Right renal pelvis (tissue), 4 donors: ENCODE measurements at regions not wholly inside any gene's neighbourhood (a gene's known extent, or its start where the extent isn't known, plus 50 kb on each side); places are given as distances from the start of the nearest gene placed in this dataset.

Source experiments
- DNase-seq, 4 donors: peaks; one replicate each; pipeline ENCODE4 v3.0.0-alpha.2; 2013; ENCODE audit warnings: low read depth in 4 of 4, low spot score in 3 of 4, missing footprints in 1 of 4

DNA sequence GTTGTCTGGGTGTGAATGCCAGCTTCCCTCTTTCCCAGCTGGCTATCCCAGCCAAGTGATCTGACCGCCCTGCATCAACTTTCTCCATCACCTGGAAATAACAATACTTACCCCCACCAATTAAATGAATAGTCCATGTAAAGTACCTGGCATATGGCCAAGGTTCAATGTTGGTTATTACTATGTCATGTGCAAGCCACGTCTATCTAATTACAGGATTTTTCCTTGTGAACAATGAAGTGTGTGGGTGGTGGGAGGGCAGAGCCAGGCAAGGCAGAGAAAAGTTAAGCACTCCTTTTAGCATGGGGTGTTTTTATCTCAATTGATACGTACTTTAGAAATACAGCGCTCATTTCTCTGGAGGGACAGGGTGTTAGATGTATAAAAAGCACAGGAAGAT lies 121.1 kb downstream of the NHLRC3 start:
- no peak for DNase-seq

DNA sequence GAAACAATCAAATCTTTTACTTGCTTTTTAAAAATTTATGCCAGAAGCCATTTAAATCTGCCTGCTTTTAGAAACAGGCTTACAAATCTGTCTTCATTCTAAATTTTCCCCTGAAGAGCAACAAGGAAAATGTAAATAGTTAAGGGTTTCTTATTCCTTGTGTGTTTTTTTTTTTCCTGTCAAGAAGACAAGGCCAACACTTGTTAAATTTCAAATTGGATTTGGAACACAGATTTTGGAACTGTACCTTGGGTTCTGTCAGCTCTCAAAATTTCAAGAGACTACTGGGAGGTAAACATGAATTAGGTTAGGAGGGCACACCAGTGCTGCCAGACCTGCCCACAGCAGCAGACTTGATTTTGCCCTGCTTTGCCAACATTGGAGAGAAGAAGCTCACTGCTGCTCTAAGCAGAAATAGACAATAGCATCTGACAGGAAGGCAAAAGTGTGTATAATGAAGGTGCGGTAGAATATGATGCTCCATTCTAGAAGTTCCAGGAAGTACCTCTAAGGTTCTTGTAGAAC lies 121.7 kb downstream of the NHLRC3 start:
- DNase-seq = no peak

DNA sequence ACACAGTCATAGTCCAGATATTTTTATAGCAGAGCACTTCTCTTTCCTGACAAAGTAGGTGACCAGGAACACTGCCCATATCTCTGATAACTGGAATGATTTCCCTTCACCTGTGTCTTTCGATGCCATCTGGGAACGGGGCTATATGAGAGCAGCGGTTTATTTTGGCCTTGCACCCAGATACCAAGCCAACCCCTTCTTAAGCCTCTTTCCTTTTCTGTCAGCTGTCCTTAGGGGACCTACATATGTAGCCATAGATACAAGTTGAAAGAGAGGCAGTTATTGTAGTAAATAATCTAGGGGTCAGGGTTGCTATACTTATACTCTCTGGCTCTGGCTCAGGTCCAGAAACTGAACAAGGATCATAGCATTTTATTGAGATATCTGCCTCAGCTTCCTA lies 128.8 kb downstream of the NHLRC3 start:
- DNase-seq = no peak

DNA sequence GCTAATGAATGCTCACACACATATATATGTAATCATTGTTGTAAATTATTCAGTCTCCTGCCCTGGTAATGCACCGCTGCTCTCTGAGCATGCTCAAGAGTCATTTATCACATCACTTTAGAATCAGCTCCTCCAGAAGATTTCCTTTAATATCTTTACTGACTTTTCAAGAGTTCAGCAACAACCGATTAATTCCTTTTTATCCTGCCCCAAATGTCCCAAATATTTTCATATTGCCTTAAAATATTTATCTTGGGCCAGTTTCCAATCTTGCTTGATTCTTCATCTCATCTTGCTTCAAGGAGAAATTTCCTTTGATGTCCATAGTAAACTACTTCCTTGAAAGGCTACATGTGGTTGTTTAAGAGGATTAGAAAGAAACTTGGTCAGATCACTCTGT lies 132.5 kb downstream of the NHLRC3 start:
- DNase-seq = no peak

DNA sequence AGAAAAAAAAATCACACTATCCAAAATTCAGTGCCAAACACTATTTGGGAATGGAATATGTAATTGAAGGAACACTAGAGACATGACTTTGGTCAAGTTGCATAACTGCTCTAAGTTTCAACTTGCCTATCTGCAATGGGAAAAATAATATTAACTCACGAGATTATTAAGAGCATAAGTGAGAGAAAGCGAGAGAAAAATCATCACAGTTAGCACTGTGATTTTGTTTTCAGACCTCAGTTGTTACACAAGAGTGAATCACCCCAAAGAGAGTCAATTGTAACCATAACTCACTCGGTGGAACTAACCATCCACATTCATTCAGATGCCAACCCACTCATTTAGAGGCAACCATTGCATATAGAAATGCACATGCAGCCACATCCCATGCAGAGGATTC lies 147.1 kb downstream of the NHLRC3 start:
- DNase-seq = no peak

DNA sequence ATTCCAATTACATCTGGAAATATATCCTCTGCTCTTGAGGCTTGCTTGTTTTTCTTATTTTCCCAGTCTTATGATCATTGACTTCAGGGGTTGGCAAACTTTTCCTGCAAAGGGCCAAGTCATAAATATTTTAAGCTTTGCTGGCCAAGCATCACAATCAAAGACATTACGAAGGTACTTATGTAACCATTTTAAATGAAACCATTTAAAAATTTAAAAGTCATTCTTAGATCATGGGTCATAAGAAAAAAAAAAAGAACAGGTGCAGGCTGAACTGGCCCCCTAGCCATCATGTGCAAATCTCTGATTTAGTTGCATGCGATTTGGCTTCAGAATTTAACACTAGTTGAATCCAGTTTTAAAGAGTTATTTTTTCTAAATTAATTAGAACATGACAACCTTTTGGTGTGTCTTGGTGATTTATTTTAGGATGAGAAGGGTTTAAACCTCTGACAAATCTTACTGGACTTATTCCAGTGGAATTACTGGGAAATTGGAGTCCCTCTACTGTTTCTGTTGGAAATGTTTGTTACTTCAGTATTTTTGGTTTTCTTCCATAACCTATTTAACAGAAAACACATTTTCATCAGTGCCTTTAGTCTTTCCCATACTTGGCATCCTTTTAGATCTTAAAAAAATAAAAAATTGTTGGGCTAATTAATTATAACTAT lies 148.1 kb downstream of the NHLRC3 start:
- DNase-seq = no peak

DNA sequence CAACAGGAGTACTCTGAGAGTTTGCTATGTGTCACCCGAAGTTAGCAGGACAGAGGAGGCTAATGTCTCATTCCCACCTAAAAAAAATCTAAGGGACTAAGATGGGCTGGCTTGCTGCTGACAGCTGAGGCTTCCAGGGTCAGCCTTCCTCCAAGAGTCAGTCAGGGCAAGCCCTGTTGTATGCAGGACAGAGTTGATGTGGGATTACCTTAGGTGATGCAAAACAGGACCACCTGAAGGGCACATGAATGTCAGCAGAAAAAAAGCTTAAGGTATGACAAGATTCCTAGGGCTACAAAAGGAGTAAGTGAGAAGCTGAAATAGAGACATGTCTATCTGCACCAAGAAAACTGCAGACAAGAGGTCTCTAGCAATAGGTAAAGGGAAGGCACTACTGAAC lies 151.5 kb downstream of the NHLRC3 start:
- DNase-seq = no peak

DNA sequence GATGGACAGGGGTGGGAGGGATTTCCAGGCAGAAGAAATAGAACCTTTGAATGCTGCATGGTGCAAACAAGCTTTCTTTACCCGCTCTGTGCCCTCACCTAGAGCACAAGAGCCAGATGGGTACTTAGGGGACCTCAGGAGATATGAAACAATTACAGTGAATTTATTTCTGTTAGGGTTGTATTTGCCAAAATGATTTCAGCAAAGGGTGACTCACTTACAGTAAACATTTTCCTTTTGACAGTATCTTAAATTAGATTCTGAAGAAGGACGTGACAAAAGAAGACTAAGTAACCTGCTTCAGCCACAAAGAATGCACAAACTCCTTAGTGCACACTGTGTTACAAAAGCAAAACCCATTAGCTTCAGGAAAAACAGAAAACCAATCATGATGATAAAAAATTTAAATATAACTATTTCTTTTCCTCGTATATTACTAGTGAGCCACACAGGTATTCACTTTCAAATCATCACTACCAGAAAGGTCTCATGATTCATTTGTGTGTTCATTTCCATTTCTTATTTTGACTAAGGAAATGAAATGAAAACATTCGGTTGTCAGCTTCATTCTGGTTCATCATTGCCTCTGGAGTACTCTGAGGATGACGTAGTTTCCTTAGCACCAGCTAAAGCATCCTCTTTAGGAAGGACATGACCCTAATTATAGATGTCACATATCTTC lies 158.8 kb downstream of the NHLRC3 start:
- DNase-seq = no peak

DNA sequence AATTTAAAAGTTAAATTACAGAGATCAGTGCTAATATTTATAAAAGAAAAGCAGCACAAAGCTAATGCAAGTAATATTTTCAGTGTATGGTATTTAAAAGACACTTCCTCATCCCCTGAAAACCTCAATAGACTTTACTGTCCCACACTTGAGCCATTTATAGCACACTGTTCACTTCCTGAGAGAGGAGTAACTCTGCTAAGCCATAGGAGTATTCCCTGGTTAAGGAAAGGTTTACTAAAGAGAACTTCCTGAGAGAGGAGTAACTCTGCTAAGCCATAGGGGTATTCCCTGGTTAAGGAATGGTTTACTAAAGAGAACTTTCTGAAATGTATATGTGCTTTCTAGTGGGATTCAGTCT lies 159.4 kb downstream of the NHLRC3 start:
- DNase-seq = no peak

DNA sequence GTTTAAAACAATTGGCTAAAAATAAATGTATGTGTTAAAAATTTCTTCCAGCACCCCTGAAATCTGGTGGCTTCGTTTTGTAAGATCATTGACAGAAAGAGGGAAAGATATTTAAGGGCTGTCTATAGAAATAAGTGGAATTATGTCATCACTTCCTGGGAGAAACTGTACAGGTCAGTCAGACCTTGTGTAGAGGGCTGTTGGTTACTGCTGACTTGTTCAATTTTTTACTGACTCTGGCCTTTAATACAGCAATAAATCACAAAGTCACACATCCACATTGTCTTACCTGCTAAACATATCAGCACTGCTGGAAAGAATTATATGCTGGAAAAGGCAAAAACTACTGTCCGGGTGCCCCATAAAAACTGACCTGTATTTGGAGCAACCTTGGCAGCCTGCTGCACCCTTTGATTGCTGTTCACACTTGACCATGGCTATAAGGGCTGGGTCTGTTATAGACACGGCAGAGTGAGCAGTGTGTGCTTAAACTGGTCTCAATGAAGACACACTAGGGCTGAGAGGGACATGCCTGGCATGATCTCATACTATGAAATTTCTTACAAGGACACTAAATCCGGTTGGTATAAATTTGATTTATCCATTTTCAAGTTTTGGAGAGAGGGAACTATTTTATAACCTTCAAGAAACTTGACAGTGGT lies 162.1 kb downstream of the NHLRC3 start:
- no peak for DNase-seq

DNA sequence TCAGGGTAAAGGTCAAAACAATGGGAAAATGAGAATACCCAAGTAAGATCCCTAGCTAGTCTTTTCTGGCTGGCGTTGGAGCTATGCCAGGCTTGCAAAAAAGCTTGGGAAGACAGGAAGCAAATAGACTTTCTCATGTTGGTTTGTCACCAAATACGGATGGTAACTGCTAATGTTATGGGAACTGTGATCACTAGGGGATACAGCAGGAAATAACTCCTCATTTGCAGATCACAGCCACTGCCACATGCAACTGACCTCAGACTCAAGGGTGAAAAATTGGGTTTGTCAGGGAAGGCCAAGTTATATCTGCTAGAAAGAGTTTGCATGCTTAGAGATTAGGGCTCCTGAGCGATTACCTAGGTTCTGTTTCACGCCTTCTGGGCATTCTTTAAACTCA lies 162.9 kb downstream of the NHLRC3 start:
- DNase-seq = no peak

DNA sequence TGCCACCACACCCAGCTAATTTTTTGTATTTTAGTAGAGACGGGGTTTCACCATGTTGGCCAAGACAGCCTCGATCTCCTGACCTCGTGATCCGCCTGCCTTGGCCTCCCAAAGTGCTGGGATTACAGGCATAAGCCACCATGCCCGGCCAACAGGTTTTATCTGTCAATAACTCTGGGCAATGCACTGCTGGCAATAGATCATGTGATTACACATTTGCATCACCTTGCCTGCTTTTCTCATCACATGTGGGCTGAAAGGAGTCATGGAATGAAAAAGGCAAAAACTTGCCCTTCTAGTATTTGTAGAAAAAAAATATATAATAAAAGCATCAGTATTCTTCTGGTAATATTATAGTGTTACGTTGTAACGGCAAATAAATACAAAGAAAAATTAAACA lies 164.5 kb downstream of the NHLRC3 start:
- DNase-seq = no peak

DNA sequence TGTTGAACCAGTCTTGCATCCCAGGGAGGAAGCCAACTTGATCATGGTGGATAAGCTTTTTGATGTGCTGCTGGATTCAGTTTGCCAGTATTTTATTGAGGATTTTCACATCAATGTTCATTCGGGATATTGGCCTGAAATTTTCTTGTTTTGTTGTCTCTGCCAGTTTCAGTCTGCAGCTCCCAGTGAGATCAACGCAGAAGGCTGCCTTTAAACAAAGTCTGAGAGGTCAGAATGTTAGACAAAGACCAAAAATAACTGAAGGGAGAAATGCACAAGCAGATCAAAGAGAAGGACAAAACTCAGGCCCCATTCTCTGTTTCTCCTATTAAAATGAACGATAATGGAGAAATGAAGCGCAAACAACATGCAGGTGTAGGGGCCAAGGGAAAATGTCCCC lies 170.4 kb downstream of the NHLRC3 start:
- no peak for DNase-seq

DNA sequence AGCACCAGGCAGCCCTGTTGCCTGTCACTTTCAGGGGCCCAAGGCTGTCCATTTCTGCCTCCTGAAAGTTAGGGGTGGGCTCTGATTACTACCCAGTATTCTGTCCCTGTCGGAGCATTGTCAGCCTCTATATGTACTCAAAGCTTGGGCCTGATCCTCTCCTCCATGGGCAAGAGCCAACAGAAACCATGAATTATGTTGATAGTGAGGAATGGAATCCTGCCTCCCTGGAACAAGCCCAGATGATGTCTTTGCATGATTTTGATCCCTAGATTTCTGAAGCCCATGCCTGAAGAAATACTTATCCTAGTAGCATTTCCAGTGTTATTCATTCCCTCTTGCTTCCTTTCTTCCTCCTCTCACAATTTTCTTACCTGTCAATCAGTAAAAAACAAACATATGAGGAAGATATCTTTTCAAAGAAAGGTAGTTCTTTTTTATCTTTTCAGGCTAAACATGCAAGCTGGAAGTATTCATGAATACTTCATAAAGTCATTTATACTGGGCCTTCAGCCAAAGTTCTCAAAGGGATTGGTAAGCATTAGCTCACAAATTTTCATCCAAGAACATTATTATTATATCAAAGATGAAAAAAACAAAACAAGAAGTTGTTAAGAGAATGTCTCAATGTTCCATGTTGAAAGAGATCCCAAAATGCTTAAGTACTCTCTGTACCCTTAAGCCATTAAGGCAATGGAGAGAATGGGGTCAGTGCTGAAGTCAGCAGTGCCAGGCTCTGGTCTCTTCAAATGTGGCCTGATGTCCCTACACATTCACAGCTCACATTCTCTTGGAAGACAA lies 171.7 kb downstream of the NHLRC3 start:
- DNase-seq = no peak

DNA sequence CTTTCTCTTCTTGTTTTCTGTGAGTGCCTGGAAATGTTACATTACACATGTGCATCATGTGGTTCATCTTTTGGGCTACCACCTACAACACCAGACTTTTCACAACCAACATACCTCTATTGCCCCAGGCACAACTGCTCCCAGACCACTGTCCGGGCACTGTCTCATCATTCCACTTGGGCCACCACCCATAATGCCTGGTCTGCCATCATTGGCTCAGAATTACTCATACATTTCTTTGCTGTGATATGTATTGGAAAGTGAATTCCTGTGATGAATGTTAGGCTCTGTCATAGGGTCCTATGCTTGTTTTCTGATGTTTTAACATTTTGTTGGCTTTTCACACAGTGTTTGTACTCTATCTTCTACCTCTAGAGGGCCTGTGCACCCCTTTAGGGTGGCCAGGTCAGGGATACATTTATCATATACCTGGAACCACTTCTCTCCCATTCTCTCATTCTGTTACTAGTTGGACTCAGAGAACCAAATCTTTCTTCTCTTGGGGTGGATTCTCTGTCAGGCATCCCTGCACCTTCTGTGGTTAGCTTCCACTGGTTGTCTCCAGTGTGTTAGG lies 172.8 kb downstream of the NHLRC3 start:
- DNase-seq = no peak

DNA sequence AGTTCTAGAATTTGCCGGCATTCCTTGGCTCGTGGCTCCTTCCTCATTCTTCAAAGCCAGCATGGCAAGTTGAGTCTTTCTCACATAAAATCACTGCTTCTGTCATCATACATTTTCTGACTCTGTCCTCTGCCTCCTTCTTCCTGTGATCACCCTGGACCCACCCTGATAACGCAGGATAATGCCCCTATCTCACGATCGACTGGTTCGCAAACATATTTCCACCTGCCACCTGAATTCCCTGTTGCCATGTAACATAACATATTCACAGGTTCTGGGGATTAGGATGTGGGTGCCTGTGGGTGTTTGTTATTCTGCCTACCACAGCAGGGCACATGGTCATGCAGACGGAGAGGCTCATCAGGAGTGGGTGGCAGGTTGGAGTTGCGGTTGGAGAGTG lies 177.7 kb downstream of the NHLRC3 start:
- no peak for DNase-seq

DNA sequence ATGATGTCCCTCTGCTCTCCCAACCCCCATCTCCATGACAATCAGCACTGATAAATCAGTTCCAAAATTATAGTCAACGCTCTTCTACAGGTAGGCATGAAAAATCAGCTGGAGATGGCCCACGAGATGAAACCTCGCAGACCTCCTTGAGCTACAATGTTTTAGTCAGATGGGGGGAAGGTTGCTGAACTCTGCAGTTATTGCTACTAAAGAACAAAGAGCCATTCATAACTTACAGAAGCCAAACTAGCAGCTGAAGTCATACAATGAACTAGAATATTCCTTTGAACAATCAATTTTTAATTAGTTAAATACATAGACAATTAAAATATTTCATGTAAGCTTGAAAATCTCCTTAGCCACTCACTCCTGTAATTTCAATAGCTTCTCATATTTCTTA lies 179.2 kb downstream of the NHLRC3 start:
- DNase-seq = no peak

DNA sequence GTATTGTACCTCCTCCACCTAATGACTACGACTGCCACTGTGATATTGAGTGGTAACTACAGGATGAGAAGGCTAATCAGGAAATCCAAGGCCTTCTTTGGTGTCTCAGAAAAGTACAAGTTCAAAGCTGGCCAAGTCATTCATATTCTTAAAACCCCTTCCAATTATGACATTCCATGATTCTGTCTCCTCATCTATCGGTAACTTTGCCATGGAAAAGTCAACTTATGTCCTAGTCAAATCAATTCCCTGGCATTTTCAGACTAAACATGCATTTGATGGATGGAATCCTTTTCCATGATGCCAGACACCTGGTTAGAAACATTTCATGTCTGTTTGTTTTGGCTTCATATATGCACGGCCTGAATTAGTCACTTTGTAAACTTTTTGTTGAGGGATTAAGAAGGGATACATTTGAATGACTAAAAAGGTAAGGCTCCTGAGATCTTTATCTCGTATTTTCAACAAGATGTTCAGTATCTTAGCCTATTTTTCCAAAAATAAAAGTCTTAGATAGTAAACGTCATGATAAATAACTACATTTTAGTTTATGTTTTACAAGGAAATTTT lies 186.5 kb downstream of the NHLRC3 start:
- DNase-seq = no peak

DNA sequence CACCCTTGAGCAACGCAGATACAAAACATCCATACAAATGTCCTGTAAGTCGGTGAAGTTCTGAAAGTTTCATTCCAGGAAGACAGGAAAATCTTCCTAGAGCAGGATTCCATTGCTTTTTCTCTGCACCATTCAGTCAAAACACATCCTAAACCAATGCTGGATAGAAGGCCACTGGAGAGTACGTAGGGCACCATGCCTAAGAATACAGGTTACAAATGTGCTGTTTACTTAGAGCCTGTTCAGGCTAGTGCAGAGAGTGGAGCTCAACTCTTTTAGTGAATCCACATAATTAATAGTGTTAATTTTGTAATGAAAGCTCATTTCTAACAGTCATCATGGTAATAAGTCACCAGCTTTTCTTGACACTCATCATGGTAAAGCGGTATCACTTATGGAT lies 187.6 kb downstream of the NHLRC3 start:
- no peak for DNase-seq

DNA sequence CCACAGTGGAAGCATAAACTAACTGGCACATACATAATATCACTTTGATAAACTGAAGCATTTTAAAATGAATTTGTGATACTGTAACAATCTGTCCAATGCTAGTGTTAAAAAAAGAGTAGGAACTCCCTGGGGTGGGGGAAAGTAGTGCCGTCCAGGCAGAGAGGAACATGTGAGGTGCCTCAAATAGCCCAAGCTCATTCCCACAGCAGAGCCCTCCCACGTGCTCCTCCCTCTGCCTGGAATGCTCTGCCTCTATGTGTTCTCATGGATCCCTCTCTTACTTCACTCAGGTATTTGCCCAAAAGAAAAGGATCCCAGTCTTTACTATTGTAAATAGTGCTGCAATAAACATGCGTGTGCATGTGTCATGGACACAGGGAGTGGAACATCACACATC lies 188.1 kb downstream of the NHLRC3 start:
- DNase-seq = no peak
